ENCODE measurements at regions not wholly inside any gene's neighbourhood (a gene's known extent, or its start where the extent isn't known, plus 50 kb on each side); places are given as distances from the start of the nearest gene placed in this dataset.
"Not testable (repeated sequence)": the region's sequence is repeated elsewhere in the genome, so short reads cannot be mapped to it uniquely, and the experiment has no call there.

GRCh38 chr4:162838671-162839070, 328.0 kb downstream of the NAF1 start:
- no peaks in the 10 kb centered on the region for H3K79me2 ChIP-seq (ENCODE audit: insufficient read depth, low read length)
- no peaks in the 10 kb centered on the region for H4K20me1 ChIP-seq (ENCODE audit: insufficient read depth, low read length)
- TF ChIP-seq CTCF (IDR thresholded peaks at IDR 0.05; ENCODE audit: extremely low read depth, low read depth, low read length): no peak
- no peaks in the 10 kb centered on the region for H3K9me3 ChIP-seq (ENCODE audit: low read depth, low read length)
- DNase-seq (ENCODE audit: insufficient read length, low spot score, missing footprints): no peak
- H3K4me2 ChIP-seq (ENCODE audit: insufficient read depth, low read length): no peak overlapping the region
- no peak overlapping the region for H2AFZ ChIP-seq (ENCODE audit: low read length)
- no peak overlapping the region for H3K27ac ChIP-seq (ENCODE audit: low read depth, low read length)
- H3K27me3 ChIP-seq (ENCODE audit: insufficient read depth, low read length): no peaks in the 10 kb centered on the region
- no peak overlapping the region for H3K4me3 ChIP-seq (ENCODE audit: insufficient read depth, low read length)
- no peaks in the 10 kb centered on the region for H3K4me1 ChIP-seq (ENCODE audit: insufficient read depth, low read length)
- H3K36me3 ChIP-seq (ENCODE audit: insufficient read depth, low read length): no peaks in the 10 kb centered on the region

- Histone ChIP-seq H3K36me3 (ENCODE audit: insufficient read depth, low read length) (no peaks in the 10 kb centered on the region), H3K27me3 (ENCODE audit: insufficient read depth, low read length) (no peaks in the 10 kb centered on the region), H4K20me1 (ENCODE audit: insufficient read depth, low read length) (no peaks in the 10 kb centered on the region), H2AFZ (ENCODE audit: low read length) (no peak overlapping the region), H3K4me1 (ENCODE audit: insufficient read depth, low read length) (no peaks in the 10 kb centered on the region), H3K27ac (ENCODE audit: low read depth, low read length) (no peak overlapping the region), H3K9me3 (ENCODE audit: low read depth, low read length) (peaks cover 4% of the 10 kb centered on the region), H3K4me2 (ENCODE audit: insufficient read depth, low read length) (no peak overlapping the region), H3K79me2 (ENCODE audit: insufficient read depth, low read length) (no peaks in the 10 kb centered on the region), H3K4me3 (ENCODE audit: insufficient read depth, low read length) (no peak overlapping the region)
- no peak for DNase-seq (ENCODE audit: insufficient read length, low spot score, missing footprints)
- TF ChIP-seq CTCF (IDR thresholded peaks at IDR 0.05; ENCODE audit: extremely low read depth, low read depth, low read length): no peak
Observed at GRCh38 chr4:162837679-162838078, 329.0 kb downstream of the NAF1 start.

- no peak overlapping the region for H3K4me2 ChIP-seq (ENCODE audit: insufficient read depth, low read length)
- no peaks in the 10 kb centered on the region for H3K79me2 ChIP-seq (ENCODE audit: insufficient read depth, low read length)
- no peak overlapping the region for H2AFZ ChIP-seq (ENCODE audit: low read length)
- H3K4me3 ChIP-seq (ENCODE audit: insufficient read depth, low read length): no peak overlapping the region
- H3K36me3 ChIP-seq (ENCODE audit: insufficient read depth, low read length): no peaks in the 10 kb centered on the region
- no peaks in the 10 kb centered on the region for H3K4me1 ChIP-seq (ENCODE audit: insufficient read depth, low read length)
- no peaks in the 10 kb centered on the region for H4K20me1 ChIP-seq (ENCODE audit: insufficient read depth, low read length)
- no peak for DNase-seq (ENCODE audit: insufficient read length, low spot score, missing footprints)
- no peak overlapping the region for H3K27ac ChIP-seq (ENCODE audit: low read depth, low read length)
- no peaks in the 10 kb centered on the region for H3K27me3 ChIP-seq (ENCODE audit: insufficient read depth, low read length)
- no peak for TF ChIP-seq CTCF (IDR thresholded peaks at IDR 0.05; ENCODE audit: extremely low read depth, low read depth, low read length)
- H3K9me3 ChIP-seq (ENCODE audit: low read depth, low read length): peaks cover 4% of the 10 kb centered on the region
Observed at GRCh38 chr4:162837241-162837640, 329.4 kb downstream of the NAF1 start.

- no peak overlapping the region for H3K27ac ChIP-seq (ENCODE audit: low read depth, low read length)
- no peaks in the 10 kb centered on the region for H3K36me3 ChIP-seq (ENCODE audit: insufficient read depth, low read length)
- no peaks in the 10 kb centered on the region for H3K27me3 ChIP-seq (ENCODE audit: insufficient read depth, low read length)
- no peak for DNase-seq (ENCODE audit: insufficient read length, low spot score, missing footprints)
- no peaks in the 10 kb centered on the region for H3K79me2 ChIP-seq (ENCODE audit: insufficient read depth, low read length)
- no peaks in the 10 kb centered on the region for H4K20me1 ChIP-seq (ENCODE audit: insufficient read depth, low read length)
- peaks cover 4% of the 10 kb centered on the region for H3K9me3 ChIP-seq (ENCODE audit: low read depth, low read length)
- H3K4me3 ChIP-seq (ENCODE audit: insufficient read depth, low read length): no peak overlapping the region
- no peak overlapping the region for H2AFZ ChIP-seq (ENCODE audit: low read length)
- no peak overlapping the region for H3K4me2 ChIP-seq (ENCODE audit: insufficient read depth, low read length)
- no peak for TF ChIP-seq CTCF (IDR thresholded peaks at IDR 0.05; ENCODE audit: extremely low read depth, low read depth, low read length)
- H3K4me1 ChIP-seq (ENCODE audit: insufficient read depth, low read length): no peaks in the 10 kb centered on the region
Observed at GRCh38 chr4:162836773-162837172, 329.9 kb downstream of the NAF1 start.

GRCh38 chr4:162836258-162836657, 330.4 kb downstream of the NAF1 start:
- H3K36me3 ChIP-seq (ENCODE audit: insufficient read depth, low read length); H3K27me3 ChIP-seq (ENCODE audit: insufficient read depth, low read length); DNase-seq (ENCODE audit: insufficient read length, low spot score, missing footprints); H3K4me2 ChIP-seq (ENCODE audit: insufficient read depth, low read length); H3K9me3 ChIP-seq (ENCODE audit: low read depth, low read length); H3K4me1 ChIP-seq (ENCODE audit: insufficient read depth, low read length); H3K4me3 ChIP-seq (ENCODE audit: insufficient read depth, low read length); H4K20me1 ChIP-seq (ENCODE audit: insufficient read depth, low read length); H3K27ac ChIP-seq (ENCODE audit: low read depth, low read length); H3K79me2 ChIP-seq (ENCODE audit: insufficient read depth, low read length); H2AFZ ChIP-seq (ENCODE audit: low read length): not testable (repeated sequence)
